ENCODE measurements at regions not wholly inside any gene's neighbourhood (a gene's known extent, or its start where the extent isn't known, plus 50 kb on each side); places are given as distances from the start of the nearest gene placed in this dataset.

DNA sequence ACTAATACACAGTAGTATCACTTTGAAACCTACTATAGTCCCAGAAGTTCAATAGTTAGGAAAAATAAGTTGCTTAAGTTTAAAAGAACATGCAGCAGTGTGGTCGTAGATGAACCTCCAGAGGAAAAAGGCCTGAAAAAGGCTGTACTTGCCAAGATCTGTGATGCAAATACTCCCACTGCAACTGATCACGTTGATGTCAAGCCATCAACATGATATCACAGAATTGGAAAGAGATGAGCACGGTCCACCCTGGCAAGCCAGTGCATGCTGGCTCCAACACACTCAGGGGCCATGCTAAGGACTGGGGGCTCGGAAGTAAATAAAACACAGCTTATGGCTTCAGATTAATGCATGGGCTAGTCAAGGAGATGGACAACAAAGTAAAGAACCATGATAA, 71.8 kb upstream of the LRCH1 start:
- TF ChIP-seq, protein P1, sequence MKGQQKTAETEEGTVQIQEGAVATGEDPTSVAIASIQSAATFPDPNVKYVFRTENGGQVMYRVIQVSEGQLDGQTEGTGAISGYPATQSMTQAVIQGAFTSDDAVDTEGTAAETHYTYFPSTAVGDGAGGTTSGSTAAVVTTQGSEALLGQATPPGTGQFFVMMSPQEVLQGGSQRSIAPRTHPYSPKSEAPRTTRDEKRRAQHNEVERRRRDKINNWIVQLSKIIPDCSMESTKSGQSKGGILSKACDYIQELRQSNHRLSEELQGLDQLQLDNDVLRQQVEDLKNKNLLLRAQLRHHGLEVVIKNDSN (IDR thresholded peaks at IDR 0.05) = no peak
- TF ChIP-seq REST (IDR thresholded peaks at IDR 0.05; ENCODE audit: low read depth) (no peak), EP300 (IDR thresholded peaks at IDR 0.05; ENCODE audit: borderline replicate concordance) (no peak), TEAD4 (IDR thresholded peaks at IDR 0.05) (no peak), YY1 (IDR thresholded peaks at IDR 0.05; ENCODE audit: low read depth) (no peak), RAD21 (IDR thresholded peaks at IDR 0.05; ENCODE audit: low read depth) (no peak), FOXM1 (IDR thresholded peaks at IDR 0.05; ENCODE audit: borderline replicate concordance, low read depth) (no peak), CEBPB (IDR thresholded peaks at IDR 0.05) (no peak), NFIC (IDR thresholded peaks at IDR 0.05) (no peak), TAF1 (IDR thresholded peaks at IDR 0.05; ENCODE audit: low read depth) (no peak), ZBTB7A (IDR thresholded peaks at IDR 0.05; ENCODE audit: low read depth) (no peak), MAX (IDR thresholded peaks at IDR 0.05) (no peak), CREB1 (IDR thresholded peaks at IDR 0.05; ENCODE audit: low read depth) (no peak)
